ENCODE measurements at regions not wholly inside any gene's neighbourhood (a gene's known extent, or its start where the extent isn't known, plus 50 kb on each side); places are given as distances from the start of the nearest gene placed in this dataset.

DNA sequence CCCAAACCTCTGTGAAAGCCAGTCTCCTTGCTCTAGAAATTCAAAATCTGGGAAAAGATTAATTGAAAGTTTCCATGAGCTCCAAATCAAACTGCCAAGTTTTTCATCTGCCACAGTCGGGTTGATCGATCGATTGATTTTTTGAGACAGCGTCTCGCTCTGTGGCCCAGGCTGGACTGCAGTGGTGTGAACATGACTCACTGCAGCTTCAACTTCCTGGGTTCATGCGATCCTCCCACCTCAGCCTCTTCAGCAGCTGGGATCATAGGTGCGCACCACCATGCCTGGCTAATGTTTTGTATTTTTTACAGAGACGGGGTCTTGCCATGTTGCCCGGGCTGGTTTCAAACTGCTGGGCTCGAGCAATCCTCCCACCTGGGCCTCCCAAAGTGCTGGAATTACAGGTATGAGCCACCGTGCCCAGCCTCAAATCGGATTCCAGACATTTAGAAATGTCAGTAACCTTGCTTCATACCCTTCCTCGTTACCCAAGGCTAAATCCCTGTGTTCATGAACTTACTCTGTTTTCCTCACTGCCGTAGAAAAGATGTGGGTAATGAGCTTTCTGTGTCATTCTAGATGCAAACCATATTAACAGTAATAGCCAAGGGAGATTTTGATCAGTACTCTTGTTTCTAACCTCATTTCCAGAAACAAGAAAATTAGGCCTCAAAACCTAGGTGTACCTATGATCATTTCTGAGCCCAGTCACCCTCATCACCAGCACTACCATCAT, 105.9 kb upstream of the AKAP13 start:
- H2AFZ ChIP-seq: no peak overlapping the region
- peaks cover 2% of the 10 kb centered on the region for H3K27me3 Mint-ChIP-seq (ENCODE audit: insufficient read depth, low read depth, poor library complexity)
- no peak overlapping the region for H3K27ac ChIP-seq (ENCODE audit: low read depth)
- H3K27ac Mint-ChIP-seq: no peak overlapping the region
- no peak overlapping the region for H3K4me2 ChIP-seq
- no peak for TF ChIP-seq EZH2 (IDR thresholded peaks at IDR 0.05; ENCODE audit: low read depth, unreplicated experiment)
- TF ChIP-seq, protein P1, sequence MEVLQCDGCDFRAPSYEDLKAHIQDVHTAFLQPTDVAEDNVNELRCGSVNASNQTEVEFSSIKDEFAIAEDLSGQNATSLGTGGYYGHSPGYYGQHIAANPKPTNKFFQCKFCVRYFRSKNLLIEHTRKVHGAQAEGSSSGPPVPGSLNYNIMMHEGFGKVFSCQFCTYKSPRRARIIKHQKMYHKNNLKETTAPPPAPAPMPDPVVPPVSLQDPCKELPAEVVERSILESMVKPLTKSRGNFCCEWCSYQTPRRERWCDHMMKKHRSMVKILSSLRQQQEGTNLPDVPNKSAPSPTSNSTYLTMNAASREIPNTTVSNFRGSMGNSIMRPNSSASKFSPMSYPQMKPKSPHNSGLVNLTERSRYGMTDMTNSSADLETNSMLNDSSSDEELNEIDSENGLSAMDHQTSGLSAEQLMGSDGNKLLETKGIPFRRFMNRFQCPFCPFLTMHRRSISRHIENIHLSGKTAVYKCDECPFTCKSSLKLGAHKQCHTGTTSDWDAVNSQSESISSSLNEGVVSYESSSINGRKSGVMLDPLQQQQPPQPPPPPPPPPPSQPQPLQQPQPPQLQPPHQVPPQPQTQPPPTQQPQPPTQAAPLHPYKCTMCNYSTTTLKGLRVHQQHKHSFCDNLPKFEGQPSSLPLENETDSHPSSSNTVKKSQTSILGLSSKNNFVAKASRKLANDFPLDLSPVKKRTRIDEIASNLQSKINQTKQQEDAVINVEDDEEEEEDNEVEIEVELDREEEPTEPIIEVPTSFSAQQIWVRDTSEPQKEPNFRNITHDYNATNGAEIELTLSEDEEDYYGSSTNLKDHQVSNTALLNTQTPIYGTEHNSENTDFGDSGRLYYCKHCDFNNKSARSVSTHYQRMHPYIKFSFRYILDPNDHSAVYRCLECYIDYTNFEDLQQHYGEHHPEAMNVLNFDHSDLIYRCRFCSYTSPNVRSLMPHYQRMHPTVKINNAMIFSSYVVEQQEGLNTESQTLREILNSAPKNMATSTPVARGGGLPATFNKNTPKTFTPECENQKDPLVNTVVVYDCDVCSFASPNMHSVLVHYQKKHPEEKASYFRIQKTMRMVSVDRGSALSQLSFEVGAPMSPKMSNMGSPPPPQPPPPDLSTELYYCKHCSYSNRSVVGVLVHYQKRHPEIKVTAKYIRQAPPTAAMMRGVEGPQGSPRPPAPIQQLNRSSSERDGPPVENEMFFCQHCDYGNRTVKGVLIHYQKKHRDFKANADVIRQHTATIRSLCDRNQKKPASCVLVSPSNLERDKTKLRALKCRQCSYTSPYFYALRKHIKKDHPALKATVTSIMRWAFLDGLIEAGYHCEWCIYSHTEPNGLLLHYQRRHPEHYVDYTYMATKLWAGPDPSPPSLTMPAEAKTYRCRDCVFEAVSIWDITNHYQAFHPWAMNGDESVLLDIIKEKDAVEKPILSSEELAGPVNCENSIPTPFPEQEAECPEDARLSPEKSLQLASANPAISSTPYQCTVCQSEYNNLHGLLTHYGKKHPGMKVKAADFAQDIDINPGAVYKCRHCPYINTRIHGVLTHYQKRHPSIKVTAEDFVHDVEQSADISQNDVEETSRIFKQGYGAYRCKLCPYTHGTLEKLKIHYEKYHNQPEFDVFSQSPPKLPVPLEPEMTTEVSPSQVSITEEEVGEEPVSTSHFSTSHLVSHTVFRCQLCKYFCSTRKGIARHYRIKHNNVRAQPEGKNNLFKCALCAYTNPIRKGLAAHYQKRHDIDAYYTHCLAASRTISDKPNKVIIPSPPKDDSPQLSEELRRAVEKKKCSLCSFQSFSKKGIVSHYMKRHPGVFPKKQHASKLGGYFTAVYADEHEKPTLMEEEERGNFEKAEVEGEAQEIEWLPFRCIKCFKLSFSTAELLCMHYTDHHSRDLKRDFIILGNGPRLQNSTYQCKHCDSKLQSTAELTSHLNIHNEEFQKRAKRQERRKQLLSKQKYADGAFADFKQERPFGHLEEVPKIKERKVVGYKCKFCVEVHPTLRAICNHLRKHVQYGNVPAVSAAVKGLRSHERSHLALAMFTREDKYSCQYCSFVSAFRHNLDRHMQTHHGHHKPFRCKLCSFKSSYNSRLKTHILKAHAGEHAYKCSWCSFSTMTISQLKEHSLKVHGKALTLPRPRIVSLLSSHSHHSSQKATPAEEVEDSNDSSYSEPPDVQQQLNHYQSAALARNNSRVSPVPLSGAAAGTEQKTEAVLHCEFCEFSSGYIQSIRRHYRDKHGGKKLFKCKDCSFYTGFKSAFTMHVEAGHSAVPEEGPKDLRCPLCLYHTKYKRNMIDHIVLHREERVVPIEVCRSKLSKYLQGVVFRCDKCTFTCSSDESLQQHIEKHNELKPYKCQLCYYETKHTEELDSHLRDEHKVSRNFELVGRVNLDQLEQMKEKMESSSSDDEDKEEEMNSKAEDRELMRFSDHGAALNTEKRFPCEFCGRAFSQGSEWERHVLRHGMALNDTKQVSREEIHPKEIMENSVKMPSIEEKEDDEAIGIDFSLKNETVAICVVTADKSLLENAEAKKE (CRISPR knock-in tag; IDR thresholded peaks at IDR 0.05): no peak
- no peak for TF ChIP-seq EZH2phosphoT487 (IDR thresholded peaks at IDR 0.05; ENCODE audit: unreplicated experiment)
- TF ChIP-seq, protein P2, sequence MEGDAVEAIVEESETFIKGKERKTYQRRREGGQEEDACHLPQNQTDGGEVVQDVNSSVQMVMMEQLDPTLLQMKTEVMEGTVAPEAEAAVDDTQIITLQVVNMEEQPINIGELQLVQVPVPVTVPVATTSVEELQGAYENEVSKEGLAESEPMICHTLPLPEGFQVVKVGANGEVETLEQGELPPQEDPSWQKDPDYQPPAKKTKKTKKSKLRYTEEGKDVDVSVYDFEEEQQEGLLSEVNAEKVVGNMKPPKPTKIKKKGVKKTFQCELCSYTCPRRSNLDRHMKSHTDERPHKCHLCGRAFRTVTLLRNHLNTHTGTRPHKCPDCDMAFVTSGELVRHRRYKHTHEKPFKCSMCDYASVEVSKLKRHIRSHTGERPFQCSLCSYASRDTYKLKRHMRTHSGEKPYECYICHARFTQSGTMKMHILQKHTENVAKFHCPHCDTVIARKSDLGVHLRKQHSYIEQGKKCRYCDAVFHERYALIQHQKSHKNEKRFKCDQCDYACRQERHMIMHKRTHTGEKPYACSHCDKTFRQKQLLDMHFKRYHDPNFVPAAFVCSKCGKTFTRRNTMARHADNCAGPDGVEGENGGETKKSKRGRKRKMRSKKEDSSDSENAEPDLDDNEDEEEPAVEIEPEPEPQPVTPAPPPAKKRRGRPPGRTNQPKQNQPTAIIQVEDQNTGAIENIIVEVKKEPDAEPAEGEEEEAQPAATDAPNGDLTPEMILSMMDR (conservative IDR thresholded peaks at IDR 0.05; ENCODE audit: low read depth in 2 of 2): no peak
- TF ChIP-seq, protein P3, sequence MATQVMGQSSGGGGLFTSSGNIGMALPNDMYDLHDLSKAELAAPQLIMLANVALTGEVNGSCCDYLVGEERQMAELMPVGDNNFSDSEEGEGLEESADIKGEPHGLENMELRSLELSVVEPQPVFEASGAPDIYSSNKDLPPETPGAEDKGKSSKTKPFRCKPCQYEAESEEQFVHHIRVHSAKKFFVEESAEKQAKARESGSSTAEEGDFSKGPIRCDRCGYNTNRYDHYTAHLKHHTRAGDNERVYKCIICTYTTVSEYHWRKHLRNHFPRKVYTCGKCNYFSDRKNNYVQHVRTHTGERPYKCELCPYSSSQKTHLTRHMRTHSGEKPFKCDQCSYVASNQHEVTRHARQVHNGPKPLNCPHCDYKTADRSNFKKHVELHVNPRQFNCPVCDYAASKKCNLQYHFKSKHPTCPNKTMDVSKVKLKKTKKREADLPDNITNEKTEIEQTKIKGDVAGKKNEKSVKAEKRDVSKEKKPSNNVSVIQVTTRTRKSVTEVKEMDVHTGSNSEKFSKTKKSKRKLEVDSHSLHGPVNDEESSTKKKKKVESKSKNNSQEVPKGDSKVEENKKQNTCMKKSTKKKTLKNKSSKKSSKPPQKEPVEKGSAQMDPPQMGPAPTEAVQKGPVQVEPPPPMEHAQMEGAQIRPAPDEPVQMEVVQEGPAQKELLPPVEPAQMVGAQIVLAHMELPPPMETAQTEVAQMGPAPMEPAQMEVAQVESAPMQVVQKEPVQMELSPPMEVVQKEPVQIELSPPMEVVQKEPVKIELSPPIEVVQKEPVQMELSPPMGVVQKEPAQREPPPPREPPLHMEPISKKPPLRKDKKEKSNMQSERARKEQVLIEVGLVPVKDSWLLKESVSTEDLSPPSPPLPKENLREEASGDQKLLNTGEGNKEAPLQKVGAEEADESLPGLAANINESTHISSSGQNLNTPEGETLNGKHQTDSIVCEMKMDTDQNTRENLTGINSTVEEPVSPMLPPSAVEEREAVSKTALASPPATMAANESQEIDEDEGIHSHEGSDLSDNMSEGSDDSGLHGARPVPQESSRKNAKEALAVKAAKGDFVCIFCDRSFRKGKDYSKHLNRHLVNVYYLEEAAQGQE (IDR thresholded peaks at IDR 0.05; ENCODE audit: unreplicated experiment): no peak
- TF ChIP-seq JUNB (IDR thresholded peaks at IDR 0.05; ENCODE audit: unreplicated experiment): no peak
- TF ChIP-seq ZNF331 (CRISPR knock-in tag; IDR thresholded peaks at IDR 0.05; ENCODE audit: low read depth): no peak
- TF ChIP-seq POLR2AphosphoS5 (IDR thresholded peaks at IDR 0.05; ENCODE audit: low read depth): no peak
- no peak for TF ChIP-seq CREB1 (CRISPR knock-in tag; IDR thresholded peaks at IDR 0.05; ENCODE audit: low read depth)
- TF ChIP-seq STAT1 (IDR thresholded peaks at IDR 0.05; ENCODE audit: unreplicated experiment): no peak
- TF ChIP-seq, protein P4, sequence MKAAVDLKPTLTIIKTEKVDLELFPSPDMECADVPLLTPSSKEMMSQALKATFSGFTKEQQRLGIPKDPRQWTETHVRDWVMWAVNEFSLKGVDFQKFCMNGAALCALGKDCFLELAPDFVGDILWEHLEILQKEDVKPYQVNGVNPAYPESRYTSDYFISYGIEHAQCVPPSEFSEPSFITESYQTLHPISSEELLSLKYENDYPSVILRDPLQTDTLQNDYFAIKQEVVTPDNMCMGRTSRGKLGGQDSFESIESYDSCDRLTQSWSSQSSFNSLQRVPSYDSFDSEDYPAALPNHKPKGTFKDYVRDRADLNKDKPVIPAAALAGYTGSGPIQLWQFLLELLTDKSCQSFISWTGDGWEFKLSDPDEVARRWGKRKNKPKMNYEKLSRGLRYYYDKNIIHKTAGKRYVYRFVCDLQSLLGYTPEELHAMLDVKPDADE (IDR thresholded peaks at IDR 0.05): no peak
- H3K36me3 Mint-ChIP-seq (ENCODE audit: low read depth): no peaks in the 10 kb centered on the region
- ATAC-seq (no peak), DNase-seq (ENCODE audit: low spot score) (no peak)
- H3F3A ChIP-seq (replicated peaks; ENCODE audit: low read depth): no peaks in the 10 kb centered on the region
- no peaks in the 10 kb centered on the region for H3K27me3 ChIP-seq (ENCODE audit: insufficient read depth)
- H4K20me1 ChIP-seq (replicated peaks; ENCODE audit: insufficient read depth): no peaks in the 10 kb centered on the region
- H3K79me2 ChIP-seq (replicated peaks; ENCODE audit: insufficient read depth): no peaks in the 10 kb centered on the region
- H3K4me3 ChIP-seq: no peak overlapping the region
- no peaks in the 10 kb centered on the region for H3K4me1 ChIP-seq (ENCODE audit: insufficient read depth)
- H3K9me2 ChIP-seq (ENCODE audit: insufficient read depth): no peaks in the 10 kb centered on the region
- no peaks in the 10 kb centered on the region for H3K36me3 ChIP-seq (ENCODE audit: insufficient read depth)
- no peaks in the 10 kb centered on the region for H3K4me1 Mint-ChIP-seq
- no peak overlapping the region for H3K4me3 Mint-ChIP-seq
- no peaks in the 10 kb centered on the region for H3K9me3 Mint-ChIP-seq
